ENCODE measurements at regions not wholly inside any gene's neighbourhood (a gene's known extent, or its start where the extent isn't known, plus 50 kb on each side); places are given as distances from the start of the nearest gene placed in this dataset.

DNA sequence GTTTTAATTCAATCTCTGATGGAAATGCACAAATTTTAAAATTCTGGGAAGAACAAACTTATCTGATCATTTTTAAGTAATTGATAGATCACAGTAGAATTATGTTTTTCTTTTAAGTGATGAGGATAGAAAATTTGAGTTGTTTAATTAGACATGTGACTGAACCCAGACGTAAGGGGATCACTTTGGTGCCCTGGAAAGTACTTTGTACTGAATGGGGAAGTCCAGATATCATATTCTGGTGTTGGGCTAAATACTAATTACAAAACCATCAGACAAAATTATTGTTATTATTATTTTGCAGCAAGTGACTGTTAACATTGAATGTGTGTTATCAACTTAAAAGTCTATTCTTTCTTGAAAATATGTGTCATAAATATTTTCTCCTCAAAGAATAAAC, 994.6 kb downstream of the TSN start:
- no peaks in the 10 kb centered on the region for H3K9me3 ChIP-seq (replicated peaks; ENCODE audit: control insufficient read depth, insufficient read depth, low read depth, low read length)
- no peak overlapping the region for H3K27ac ChIP-seq (ENCODE audit: extremely low read depth, low read depth, low read length)
- intact Hi-C loops (cut with micrococcal nuclease) (no loop called here), in situ Hi-C loops (cut with MboI) (no loop called here)
- FAIRE-seq (no peak), DNase-seq (ENCODE audit: extremely low read depth in 1 of 4, low spot score in 3 of 4) (no peak), ATAC-seq (no peak)
- WGBS (ENCODE audit: insufficient coverage, low coverage, missing lambda C conversion rate), result 6% methylated on average over 1 of the region's 1 CpG
- no peak for TF ChIP-seq ZBTB12 (CRISPR knock-in tag; IDR thresholded peaks at IDR 0.05)
- no peak for TF ChIP-seq CHD2 (IDR thresholded peaks at IDR 0.05; ENCODE audit: low read depth, low read length)
- no peak for TF ChIP-seq MXI1 (IDR thresholded peaks at IDR 0.05; ENCODE audit: low read depth, low read length)
- no peak for TF ChIP-seq ZNF263 (CRISPR knock-in tag; IDR thresholded peaks at IDR 0.05; ENCODE audit: borderline replicate concordance)
- TF ChIP-seq ZNF586 (CRISPR knock-in tag; conservative IDR thresholded peaks at IDR 0.05), result no peak
- TF ChIP-seq ZNF311 (CRISPR knock-in tag; IDR thresholded peaks at IDR 0.05), result no peak
- no peak for TF ChIP-seq ZC3H11A (IDR thresholded peaks at IDR 0.05; ENCODE audit: low read depth, low read length)
- no peaks in the 10 kb centered on the region for H3K79me2 ChIP-seq (ENCODE audit: control insufficient read depth, insufficient read depth, low read length)
- POLR2A ChIA-PET, result no interaction called here
- CTCF ChIA-PET (ENCODE audit: low intra/inter-chr PET ratio), result no interaction called here
- no peaks in the 10 kb centered on the region for H4K20me1 ChIP-seq (replicated peaks; ENCODE audit: control insufficient read depth, insufficient read depth, low read length)
- no peak overlapping the region for H3K9ac ChIP-seq (ENCODE audit: insufficient read depth in 1 of 2, low read depth in 2 of 2, low read length in 2 of 2)
- H3K4me2 ChIP-seq (ENCODE audit: insufficient read depth, low read length), result no peak overlapping the region
- no TSS peak for BruUV-seq (replicated peaks)
- no peaks in the 10 kb centered on the region for H3K9me1 ChIP-seq (ENCODE audit: control insufficient read depth, insufficient read depth, low read length)
- no peak overlapping the region for H2AFZ ChIP-seq (ENCODE audit: low read depth, low read length)
- H3K36me3 ChIP-seq (ENCODE audit: control insufficient read depth, insufficient read depth, low read length), result no peaks in the 10 kb centered on the region
- no peak overlapping the region for H3K4me3 ChIP-seq
- H3K4me1 ChIP-seq (replicated peaks in 1 of 2; ENCODE audit: control insufficient read depth in 2 of 2, insufficient read depth in 2 of 2, low read length in 2 of 2), result no peaks in the 10 kb centered on the region
- H3K27me3 ChIP-seq (ENCODE audit: control insufficient read depth in 2 of 2, insufficient read depth in 2 of 2, low read length in 2 of 2), result no peaks in the 10 kb centered on the region

GRCh38 chr2:122750808-122751207, 995.4 kb downstream of the TSN start:
- no peak overlapping the region for H3K9ac ChIP-seq (ENCODE audit: insufficient read depth in 1 of 2, low read depth in 2 of 2, low read length in 2 of 2)
- DNase-seq (ENCODE audit: extremely low read depth in 1 of 4, low spot score in 3 of 4) (no peak), ATAC-seq (no peak), FAIRE-seq (no peak)
- H2AFZ ChIP-seq (ENCODE audit: low read depth, low read length), result no peak overlapping the region
- H3K9me1 ChIP-seq (ENCODE audit: control insufficient read depth, insufficient read depth, low read length), result no peaks in the 10 kb centered on the region
- H3K4me2 ChIP-seq (ENCODE audit: insufficient read depth, low read length), result no peak overlapping the region
- TF ChIP-seq GABPB2 (CRISPR knock-in tag; conservative IDR thresholded peaks at IDR 0.05) (no peak), GATAD2A (IDR thresholded peaks at IDR 0.05) (no peak), SIX5 (IDR thresholded peaks at IDR 0.05; ENCODE audit: borderline replicate concordance in 1 of 2, insufficient read depth in 1 of 2, low read depth in 1 of 2, low read length in 2 of 2) (no peak), HMGN3 (IDR thresholded peaks at IDR 0.05; ENCODE audit: borderline replicate concordance, extremely low read depth, insufficient read length, low read depth, low read length) (no peak), TAF1 (IDR thresholded peaks at IDR 0.05; ENCODE audit: control insufficient read depth, extremely low read depth, insufficient read depth, low read length, severe bottlenecking) (no peak), SMAD3 (CRISPR knock-in tag; conservative IDR thresholded peaks at IDR 0.05) (no peak), MED1 (CRISPR knock-in tag; IDR thresholded peaks at IDR 0.05; ENCODE audit: borderline replicate concordance) (no peak), WHSC1 (IDR thresholded peaks at IDR 0.05; ENCODE audit: low read length) (no peak)
- TF ChIP-seq, protein P1, sequence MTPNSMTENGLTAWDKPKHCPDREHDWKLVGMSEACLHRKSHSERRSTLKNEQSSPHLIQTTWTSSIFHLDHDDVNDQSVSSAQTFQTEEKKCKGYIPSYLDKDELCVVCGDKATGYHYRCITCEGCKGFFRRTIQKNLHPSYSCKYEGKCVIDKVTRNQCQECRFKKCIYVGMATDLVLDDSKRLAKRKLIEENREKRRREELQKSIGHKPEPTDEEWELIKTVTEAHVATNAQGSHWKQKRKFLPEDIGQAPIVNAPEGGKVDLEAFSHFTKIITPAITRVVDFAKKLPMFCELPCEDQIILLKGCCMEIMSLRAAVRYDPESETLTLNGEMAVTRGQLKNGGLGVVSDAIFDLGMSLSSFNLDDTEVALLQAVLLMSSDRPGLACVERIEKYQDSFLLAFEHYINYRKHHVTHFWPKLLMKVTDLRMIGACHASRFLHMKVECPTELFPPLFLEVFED (CRISPR knock-in tag; conservative IDR thresholded peaks at IDR 0.05), result no peak
- H3K4me1 ChIP-seq (replicated peaks in 1 of 2; ENCODE audit: control insufficient read depth in 2 of 2, insufficient read depth in 2 of 2, low read length in 2 of 2), result no peaks in the 10 kb centered on the region
- in situ Hi-C loops (cut with MboI) (no loop called here), intact Hi-C loops (cut with micrococcal nuclease) (no loop called here)
- H3K4me3 ChIP-seq, result no peak overlapping the region
- no peaks in the 10 kb centered on the region for H3K36me3 ChIP-seq (ENCODE audit: control insufficient read depth, insufficient read depth, low read length)
- H3K9me3 ChIP-seq (replicated peaks; ENCODE audit: control insufficient read depth, insufficient read depth, low read depth, low read length), result no peaks in the 10 kb centered on the region
- no peaks in the 10 kb centered on the region for H3K27me3 ChIP-seq (ENCODE audit: control insufficient read depth in 2 of 2, insufficient read depth in 2 of 2, low read length in 2 of 2)
- no peaks in the 10 kb centered on the region for H3K79me2 ChIP-seq (ENCODE audit: control insufficient read depth, insufficient read depth, low read length)
- H4K20me1 ChIP-seq (replicated peaks; ENCODE audit: control insufficient read depth, insufficient read depth, low read length), result no peaks in the 10 kb centered on the region
- no peak overlapping the region for H3K27ac ChIP-seq (ENCODE audit: extremely low read depth, low read depth, low read length)
- POLR2A ChIA-PET, result no interaction called here
- no TSS peak for BruUV-seq (replicated peaks)
- CTCF ChIA-PET (ENCODE audit: low intra/inter-chr PET ratio), result no interaction called here
